Peyer's patch (tissue), 4 donors: ENCODE measurements at regions not wholly inside any gene's neighbourhood (a gene's known extent, or its start where the extent isn't known, plus 50 kb on each side); places are given as distances from the start of the nearest gene placed in this dataset.

Experiments used
- CTCF ChIP-seq, 6 experiments: fragments of 450-650 bp in 4 of 6; fragments of 200-600 bp in 2 of 6; sonication (generic) in 1 of 6; IDR thresholded peaks; one replicate each; pipeline ENCODE4 v1.5.1; 2017 to 2019; ENCODE audit warnings: antibody characterized with exemption in 6 of 6, mild to moderate bottlenecking in 3 of 6, moderate library complexity in 1 of 6
- POLR2A ChIP-seq, 2 donors: fragments of 450-650 bp; IDR thresholded peaks; one replicate each; pipeline ENCODE4 v1.5.1; 2017; ENCODE audit warnings: antibody characterized with exemption in 2 of 2, mild to moderate bottlenecking in 2 of 2, moderate library complexity in 2 of 2

GRCh38 chr3:168956076-168956475 is 707.4 kb downstream of the MECOM start:
- no peak for TF ChIP-seq CTCF (IDR thresholded peaks at IDR 0.05)
- TF ChIP-seq POLR2A (IDR thresholded peaks at IDR 0.05), result no peak
